ENCODE measurements at regions not wholly inside any gene's neighbourhood (a gene's known extent, or its start where the extent isn't known, plus 50 kb on each side); places are given as distances from the start of the nearest gene placed in this dataset.

- 87 to 89% methylated on average over 2 of the region's 2 CpGs for WGBS, 2 donors
- TF ChIP-seq CTCF (IDR thresholded peaks at IDR 0.05) = no peak
- no peak for TF ChIP-seq POLR2A (IDR thresholded peaks at IDR 0.05)
Observed at GRCh38 chr7:32145911-32146310, 75.7 kb upstream of the PDE1C start.

GRCh38 chr7:32144676-32145075, 74.5 kb upstream of the PDE1C start:
- intact Hi-C loops (cut with DNase I; ENCODE audit: low total_unique reads) = no loop called here
- no peak for DNase-seq (ENCODE audit: low spot score in 2 of 2)
- no peak for TF ChIP-seq CTCF (IDR thresholded peaks at IDR 0.05)
- TF ChIP-seq POLR2A (IDR thresholded peaks at IDR 0.05) = no peak
- no peak overlapping the region for H3K4me3 ChIP-seq (ENCODE audit: low read depth, poor library complexity, severe bottlenecking)
- 83 to 84% methylated on average over 4 of the region's 4 CpGs for WGBS, 2 donors

More at GRCh38 chr7:32145911-32146310, 75.7 kb upstream of the PDE1C start:
- DNase-seq (ENCODE audit: low spot score in 2 of 2) = no peak
- intact Hi-C loops (cut with DNase I; ENCODE audit: low total_unique reads) = no loop called here
- no peak overlapping the region for H3K4me3 ChIP-seq (ENCODE audit: low read depth, poor library complexity, severe bottlenecking)

GRCh38 chr7:32143301-32143700, 73.1 kb upstream of the PDE1C start:
- intact Hi-C loops (cut with DNase I; ENCODE audit: low total_unique reads) = no loop called here
- TF ChIP-seq CTCF (IDR thresholded peaks at IDR 0.05) = no peak
- TF ChIP-seq POLR2A (IDR thresholded peaks at IDR 0.05) = no peak
- 66 to 69% methylated on average over 6 of the region's 6 CpGs for WGBS, 2 donors
- DNase-seq (ENCODE audit: low spot score in 2 of 2) = no peak
- H3K4me3 ChIP-seq (ENCODE audit: low read depth, poor library complexity, severe bottlenecking) = no peak overlapping the region

- DNase-seq (ENCODE audit: low spot score in 2 of 2) = no peak
- 82% methylated on average over 3 of the region's 3 CpGs for WGBS, 2 donors
- intact Hi-C loops (cut with DNase I; ENCODE audit: low total_unique reads) = no loop called here
Observed at GRCh38 chr7:32142649-32143048, 72.4 kb upstream of the PDE1C start.

DNA sequence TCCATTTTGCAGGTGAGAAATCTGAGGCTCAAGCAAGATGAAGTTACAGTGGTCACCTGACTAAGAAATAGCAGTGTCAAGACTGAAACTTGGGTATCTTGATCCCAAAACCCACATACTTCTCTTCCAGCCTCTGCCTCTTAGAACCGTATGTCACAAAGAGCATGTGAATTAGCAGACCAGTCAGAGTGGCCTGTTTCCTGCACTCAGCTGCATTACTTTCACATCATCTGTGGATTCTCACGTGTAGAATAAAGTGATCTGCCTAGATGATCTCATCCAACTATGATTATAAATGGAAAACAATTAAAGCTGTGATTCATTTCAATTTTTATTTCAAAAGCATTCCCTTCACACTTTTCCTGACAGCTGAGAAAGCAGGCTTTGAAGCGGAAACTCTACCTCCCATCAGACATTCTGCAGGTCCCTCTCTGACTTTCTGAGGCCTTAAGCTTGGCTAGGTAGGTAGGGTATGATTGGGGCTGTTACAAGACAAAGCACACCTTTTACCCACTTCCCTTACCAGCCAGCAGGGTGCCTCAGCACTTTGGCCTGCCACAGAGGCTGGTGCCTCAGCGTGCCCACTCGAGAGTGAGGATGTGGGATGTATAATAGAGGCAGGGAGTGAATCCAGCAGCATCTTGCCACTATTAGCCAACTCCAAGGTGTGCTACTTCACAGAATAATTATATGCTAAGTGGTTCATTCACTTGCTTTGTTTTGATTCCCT, 70.2 kb upstream of the PDE1C start:
- intact Hi-C loops (cut with DNase I; ENCODE audit: low total_unique reads) = no loop called here
- TF ChIP-seq POLR2A (IDR thresholded peaks at IDR 0.05) (no peak), CTCF (IDR thresholded peaks at IDR 0.05) (no peak)
- 65 to 68% methylated on average over 5 of the region's 5 CpGs for WGBS, 2 donors
- no peak for DNase-seq (ENCODE audit: low spot score in 2 of 2)
- H3K4me3 ChIP-seq (ENCODE audit: low read depth, poor library complexity, severe bottlenecking) = no peak overlapping the region

More at GRCh38 chr7:32142649-32143048, 72.4 kb upstream of the PDE1C start:
- H3K4me3 ChIP-seq (ENCODE audit: low read depth, poor library complexity, severe bottlenecking) = no peak overlapping the region
- TF ChIP-seq POLR2A (IDR thresholded peaks at IDR 0.05) (no peak), CTCF (IDR thresholded peaks at IDR 0.05) (no peak)

- intact Hi-C loops (cut with DNase I; ENCODE audit: low total_unique reads) = no loop called here
- whole genome bisulfite sequencing, 2 donors = 78 to 83% methylated on average over 2 of the region's 2 CpGs
- DNase-seq (ENCODE audit: low spot score in 2 of 2) = no peak
Observed at GRCh38 chr7:32137059-32137458, 66.9 kb upstream of the PDE1C start.

More at GRCh38 chr7:32137059-32137458, 66.9 kb upstream of the PDE1C start:
- TF ChIP-seq POLR2A (IDR thresholded peaks at IDR 0.05) (no peak), CTCF (IDR thresholded peaks at IDR 0.05) (no peak)
- no peak overlapping the region for H3K4me3 ChIP-seq (ENCODE audit: low read depth, poor library complexity, severe bottlenecking)

Measured in lower leg skin (tissue), 4 donors.